Neural crest cell (in vitro differentiated cells): ENCODE measurements at regions not wholly inside any gene's neighbourhood (a gene's known extent, or its start where the extent isn't known, plus 50 kb on each side); places are given as distances from the start of the nearest gene placed in this dataset.

ENCODE experiments used
- DNase-seq: peaks from one replicate; pipeline ENCODE4 v3.0.0; 2021; ENCODE audit warnings: low read depth, mixed read lengths, low spot score
- H3K27ac Mint-ChIP-seq: one replicate; pipeline ENCODE4 v1.8.0; 2021; ENCODE audit warnings: mild to moderate bottlenecking, mixed read lengths; ENCODE audit not compliant: unreplicated experiment
- H3K27me3 Mint-ChIP-seq: 2 replicates; pipeline ENCODE4 v1.8.0; 2021; ENCODE audit warnings: low read depth, mild to moderate bottlenecking, mixed read lengths
- H3K36me3 Mint-ChIP-seq: 2 replicates; pipeline ENCODE4 v1.8.0; 2021; ENCODE audit warnings: low read depth, mild to moderate bottlenecking, mixed read lengths
- H3K4me1 Mint-ChIP-seq: 2 replicates; pipeline ENCODE4 v1.8.0; 2021; ENCODE audit warnings: mixed read lengths
- H3K4me3 Mint-ChIP-seq: one replicate; pipeline ENCODE4 v1.8.0; 2021; ENCODE audit warnings: mild to moderate bottlenecking, mixed read lengths
- H3K9me3 Mint-ChIP-seq: 2 replicates; pipeline ENCODE4 v1.8.0; 2021; ENCODE audit warnings: mixed read lengths
- CTCF ChIP-seq: fragments of 200-600 bp; sonication (generic); conservative IDR thresholded peaks from 2 replicates; pipeline ENCODE4 v1.5.0; 2021; ENCODE audit warnings: antibody characterized with exemption, mild to moderate bottlenecking

GRCh38 chr18:46407486-46408166 is 249.4 kb downstream of the LOXHD1 start:
- Mint-ChIP-seq H3K4me3 (no peak overlapping the region), H3K27ac (no peak overlapping the region), H3K4me1 (peaks cover 39% of the 10 kb centered on the region), H3K36me3 (peaks cover 7% of the 10 kb centered on the region), H3K27me3 (no peaks in the 10 kb centered on the region), H3K9me3 (no peaks in the 10 kb centered on the region)
- no peak for TF ChIP-seq CTCF
- no peak for DNase-seq

DNA sequence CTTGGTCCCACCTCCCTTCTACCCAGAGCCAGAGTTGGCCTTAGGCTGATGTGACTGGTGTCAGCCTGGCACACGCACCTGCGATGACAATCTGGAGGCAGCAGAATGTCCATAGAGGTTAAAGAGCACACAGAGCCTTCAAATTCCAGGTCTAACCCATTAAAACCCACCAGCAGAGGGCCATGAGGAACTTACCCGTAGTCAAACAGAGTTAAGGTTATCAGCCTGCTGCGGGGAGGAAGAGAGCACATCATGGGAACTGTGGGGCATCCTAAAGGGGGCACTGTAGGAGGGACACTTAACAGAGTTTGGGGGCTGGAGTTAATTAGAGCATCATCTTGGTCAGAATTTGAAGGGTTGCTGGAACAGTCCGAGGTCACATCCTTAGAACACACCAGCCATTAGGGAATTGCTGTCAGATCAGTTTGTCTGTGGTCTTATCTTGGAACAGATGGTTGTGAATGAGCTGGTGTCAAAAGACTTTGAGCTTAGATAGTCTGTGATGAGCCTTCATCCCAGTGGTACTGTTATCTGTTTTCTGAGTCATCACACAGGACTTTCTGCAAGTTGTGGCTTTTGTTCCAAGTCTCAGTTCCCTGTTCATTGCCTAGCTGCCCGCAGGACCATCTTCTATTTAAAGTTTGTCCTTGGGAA is 248.6 kb downstream of the LOXHD1 start:
- Mint-ChIP-seq H3K27ac (no peak overlapping the region), H3K36me3 (peaks cover 7% of the 10 kb centered on the region), H3K9me3 (no peaks in the 10 kb centered on the region), H3K4me3 (no peak overlapping the region), H3K27me3 (no peaks in the 10 kb centered on the region), H3K4me1 (peaks cover 43% of the 10 kb centered on the region)
- peak; percentile 11 for TF ChIP-seq CTCF
- DNase-seq: no peak

DNA sequence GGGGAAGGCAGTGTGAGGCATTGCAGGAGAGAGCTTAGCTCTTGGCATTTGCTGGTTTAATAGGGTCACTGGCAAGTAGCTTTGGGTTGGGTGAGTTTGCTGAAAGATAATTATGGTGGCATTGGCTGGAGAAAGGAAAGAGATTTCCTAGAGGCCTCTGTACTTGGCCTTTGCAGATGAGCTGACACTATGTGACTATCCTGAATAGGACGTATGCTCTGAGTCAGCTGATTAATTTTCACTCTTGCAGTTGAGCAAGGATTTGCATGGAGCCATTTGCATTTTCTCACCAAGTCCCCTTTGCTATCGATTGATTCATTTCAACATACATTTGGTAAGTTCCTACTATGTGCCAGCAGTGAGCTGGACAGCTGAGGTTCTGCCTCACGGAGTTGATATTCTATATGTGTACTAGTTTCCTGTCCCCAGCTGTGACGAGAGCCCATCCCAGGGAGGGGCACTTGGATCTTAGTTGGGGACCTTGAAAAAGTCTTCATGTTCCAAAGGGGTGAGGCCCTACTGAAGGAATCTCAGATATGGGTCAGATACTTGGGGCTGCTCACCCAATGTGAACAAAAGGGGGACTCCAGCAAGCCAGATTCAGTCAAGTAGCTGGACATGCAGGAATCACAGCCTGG is 245.7 kb downstream of the LOXHD1 start:
- no peaks in the 10 kb centered on the region for H3K9me3 Mint-ChIP-seq
- H3K27ac Mint-ChIP-seq: no peak overlapping the region
- H3K27me3 Mint-ChIP-seq: no peaks in the 10 kb centered on the region
- H3K36me3 Mint-ChIP-seq: peaks cover 9% of the 10 kb centered on the region
- no peak for DNase-seq
- TF ChIP-seq CTCF: no peak
- H3K4me3 Mint-ChIP-seq: no peak overlapping the region
- H3K4me1 Mint-ChIP-seq: peaks cover 65% of the 10 kb centered on the region

GRCh38 chr18:46411867-46412690 is 244.9 kb downstream of the LOXHD1 start:
- Mint-ChIP-seq H3K36me3 (peaks cover 9% of the 10 kb centered on the region), H3K9me3 (no peaks in the 10 kb centered on the region), H3K4me1 (peaks cover 71% of the 10 kb centered on the region), H3K4me3 (no peak overlapping the region), H3K27ac (no peak overlapping the region), H3K27me3 (no peaks in the 10 kb centered on the region)
- DNase-seq: no peak
- no peak for TF ChIP-seq CTCF

GRCh38 chr18:46412916-46413315 is 244.1 kb downstream of the LOXHD1 start:
- Mint-ChIP-seq H3K4me3 (peak overlapping the region; percentile 36), H3K36me3 (peaks cover 9% of the 10 kb centered on the region), H3K4me1 (peaks cover 67% of the 10 kb centered on the region), H3K27ac (no peak overlapping the region), H3K27me3 (no peaks in the 10 kb centered on the region), H3K9me3 (no peaks in the 10 kb centered on the region)
- no peak for TF ChIP-seq CTCF
- DNase-seq: no peak
